Esophagus muscularis mucosa (tissue), 3 donors: ENCODE measurements at regions not wholly inside any gene's neighbourhood (a gene's known extent, or its start where the extent isn't known, plus 50 kb on each side); places are given as distances from the start of the nearest gene placed in this dataset.

Experiments used
- CTCF ChIP-seq, 3 experiments: fragments of 200-600 bp in 2 of 3; fragments of 450-650 bp in 1 of 3; sonication (generic) in 2 of 3; IDR thresholded peaks; one replicate each; pipeline ENCODE4 v1.5.1; 2017 to 2019; ENCODE audit warnings: antibody characterized with exemption in 3 of 3, mild to moderate bottlenecking in 2 of 3, moderate library complexity in 1 of 3
- POLR2A ChIP-seq: fragments of 450-650 bp; IDR thresholded peaks from one replicate; pipeline ENCODE4 v1.6.1; 2017; ENCODE audit warnings: antibody characterized with exemption, moderate library complexity, mild to moderate bottlenecking, low read depth
- POLR2AphosphoS5 ChIP-seq, 2 donors: sonication (generic); formaldehyde crosslinking; IDR thresholded peaks; one replicate each; pipeline ENCODE4 v1.6.1; 2017; ENCODE audit warnings: antibody characterized with exemption in 2 of 2

- TF ChIP-seq POLR2AphosphoS5 (IDR thresholded peaks at IDR 0.05) (no peak), CTCF (IDR thresholded peaks at IDR 0.05) (no peak), POLR2A (no peak)
Measured at GRCh38 chr14:53784688-53785087, 171.9 kb downstream of the BMP4 start.
